ENCODE measurements at regions not wholly inside any gene's neighbourhood (a gene's known extent, or its start where the extent isn't known, plus 50 kb on each side); places are given as distances from the start of the nearest gene placed in this dataset.

GRCh38 chr18:30298769-30299168 is 743.8 kb downstream of the DSC3 start:
- TF ChIP-seq GATA3 (IDR thresholded peaks at IDR 0.05; ENCODE audit: low read depth, low read length), result no peak
- no peak for TF ChIP-seq GATA2 (IDR thresholded peaks at IDR 0.05; ENCODE audit: low read depth, low read length)

Measured in SH-SY5Y (cell line).